Posterior vena cava (tissue), 2 donors: ENCODE measurements at regions not wholly inside any gene's neighbourhood (a gene's known extent, or its start where the extent isn't known, plus 50 kb on each side); places are given as distances from the start of the nearest gene placed in this dataset.

Experiments used
- DNase-seq: peaks from one replicate; pipeline ENCODE4 v3.0.0-alpha.2; 2020; ENCODE audit warnings: low spot score
- intact Hi-C, 2 donors: fragments of 100-400 bp; cut with DNase I; formaldehyde crosslinking; loops; one replicate each; pipeline versions ENCODE4 v1.14.1 to v1.14.2; 2022 to 2023
- donor health status: DM: yes; HTN: yes; CAD: no.
- donor health status: DM: yes; HTN: yes; CAD: no.

GRCh38 chr7:148472406-148472805 lies 118.2 kb upstream of the C7orf33 start:
- intact Hi-C loops, result no loop called here
- no peak for DNase-seq

- DNase-seq, result no peak
- intact Hi-C loops, result no loop called here
These were observed 116.7 kb upstream of the C7orf33 start for GRCh38 chr7:148473703-148474480.

- intact Hi-C loops, result no loop called here
- DNase-seq, result no peak
These were observed 116.0 kb upstream of the C7orf33 start for GRCh38 chr7:148474481-148475025.

- DNase-seq, result no peak
- intact Hi-C loops, result no loop called here
These were observed 112.0 kb upstream of the C7orf33 start for GRCh38 chr7:148478551-148478950.

GRCh38 chr7:148480479-148481146 lies 110.0 kb upstream of the C7orf33 start:
- DNase-seq, result no peak
- intact Hi-C loops, result loop anchor here in 1 of 2 donors (10.0 kb wide), 1 partner anchor 206 kb away; no protein-coding TSS in a partner anchor

- intact Hi-C loops, result loop anchor here in 1 of 2 donors (10.0 kb wide), 1 partner anchor 206 kb away; no protein-coding TSS in a partner anchor
- no peak for DNase-seq
These were observed 109.4 kb upstream of the C7orf33 start for GRCh38 chr7:148481147-148481526.

GRCh38 chr7:148481971-148482626 lies 108.5 kb upstream of the C7orf33 start:
- no peak for DNase-seq
- intact Hi-C loops, result loop anchor here in 1 of 2 donors (10.0 kb wide), 1 partner anchor 207 kb away; no protein-coding TSS in a partner anchor

- intact Hi-C loops, result loop anchor here in 1 of 2 donors (10.0 kb wide), 1 partner anchor 209 kb away; no protein-coding TSS in a partner anchor
- no peak for DNase-seq
These were observed 106.9 kb upstream of the C7orf33 start for GRCh38 chr7:148483515-148484308.

GRCh38 chr7:148484486-148484885 lies 106.1 kb upstream of the C7orf33 start:
- intact Hi-C loops, result loop anchor here in 1 of 2 donors (10.0 kb wide), 1 partner anchor 210 kb away; no protein-coding TSS in a partner anchor
- no peak for DNase-seq

GRCh38 chr7:148485618-148486017 lies 104.9 kb upstream of the C7orf33 start:
- intact Hi-C loops, result loop anchor here in 1 of 2 donors (10.0 kb wide), 1 partner anchor 211 kb away; no protein-coding TSS in a partner anchor
- DNase-seq, result no peak

- intact Hi-C loops, result loop anchor here in 1 of 2 donors (10.0 kb wide), 1 partner anchor 212 kb away; no protein-coding TSS in a partner anchor
- DNase-seq, result no peak
These were observed 103.6 kb upstream of the C7orf33 start for GRCh38 chr7:148486937-148487336.

GRCh38 chr7:148487912-148488311 lies 102.7 kb upstream of the C7orf33 start:
- intact Hi-C loops, result loop anchor here in 1 of 2 donors (10.0 kb wide), 1 partner anchor 213 kb away; no protein-coding TSS in a partner anchor
- DNase-seq, result no peak

- intact Hi-C loops, result loop anchor here in 1 of 2 donors (10.0 kb wide), 1 partner anchor 215 kb away; no protein-coding TSS in a partner anchor
- DNase-seq, result no peak
These were observed 100.9 kb upstream of the C7orf33 start for GRCh38 chr7:148489678-148490077.

GRCh38 chr7:148492157-148492860 lies 98.3 kb upstream of the C7orf33 start:
- DNase-seq, result no peak
- intact Hi-C loops, result no loop called here

- intact Hi-C loops, result loop anchor here in 1 of 2 donors (5.0 kb wide), 1 partner anchor 347 kb away; no protein-coding TSS in a partner anchor
- no peak for DNase-seq
These were observed 95.0 kb upstream of the C7orf33 start for GRCh38 chr7:148495605-148496004.

- intact Hi-C loops, result loop anchor here (5.0 to 10.0 kb wide), 2 partner anchors 464 to 466 kb away; no protein-coding TSS in a partner anchor
- no peak for DNase-seq
These were observed 89.6 kb upstream of the C7orf33 start for GRCh38 chr7:148500978-148501377.

GRCh38 chr7:148503900-148504487 lies 86.6 kb upstream of the C7orf33 start:
- intact Hi-C loops, result loop anchor here (5.0 to 10.0 kb wide), 2 partner anchors 461 to 463 kb away; no protein-coding TSS in a partner anchor
- DNase-seq, result no peak
